ENCODE measurements at regions not wholly inside any gene's neighbourhood (a gene's known extent, or its start where the extent isn't known, plus 50 kb on each side); places are given as distances from the start of the nearest gene placed in this dataset.

DNA sequence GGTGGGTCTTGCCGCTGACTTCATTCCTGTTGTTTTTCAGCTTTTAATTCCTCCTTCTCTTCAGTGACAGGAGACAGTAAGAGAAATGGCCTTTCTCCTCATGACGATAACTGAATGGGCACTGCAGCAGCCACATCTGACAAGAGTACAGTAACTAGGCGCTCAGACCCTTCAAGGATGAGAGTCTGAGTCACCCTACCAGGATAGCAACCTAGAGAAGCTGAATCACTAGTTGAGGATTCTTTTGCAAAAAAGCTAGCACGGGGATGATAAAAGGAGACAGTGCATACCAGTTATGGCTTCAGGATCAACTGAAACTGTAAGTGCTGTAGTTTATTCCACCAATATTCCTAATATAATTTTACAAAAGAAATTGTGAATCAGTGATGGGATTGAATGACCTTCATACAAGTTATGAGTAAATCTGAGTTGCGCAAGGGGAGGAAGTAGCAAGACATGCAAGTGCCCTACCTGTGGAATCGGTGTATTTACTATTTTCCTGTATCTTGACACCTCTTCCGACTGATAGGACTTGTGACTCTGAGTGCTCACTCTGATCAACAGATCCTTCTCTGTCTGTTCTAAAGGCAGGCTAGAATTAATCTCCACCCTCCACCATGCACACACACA lies 161.8 kb upstream of the GRIK2 start:
- TF ChIP-seq GATA2 (IDR thresholded peaks at IDR 0.05; ENCODE audit: low read depth, low read length) (no peak), GATA3 (IDR thresholded peaks at IDR 0.05; ENCODE audit: low read depth, low read length) (no peak)

Measured in SH-SY5Y (cell line).